ENCODE measurements at regions not wholly inside any gene's neighbourhood (a gene's known extent, or its start where the extent isn't known, plus 50 kb on each side); places are given as distances from the start of the nearest gene placed in this dataset.

- TF ChIP-seq CTCF (IDR thresholded peaks at IDR 0.05) (no peak), EP300 (IDR thresholded peaks at IDR 0.05) (no peak)
Observed at GRCh38 chr5:107293541-107294210, 377.1 kb downstream of the EFNA5 start.
